ENCODE measurements at regions not wholly inside any gene's neighbourhood (a gene's known extent, or its start where the extent isn't known, plus 50 kb on each side); places are given as distances from the start of the nearest gene placed in this dataset.

- Histone ChIP-seq H4K20me1 (ENCODE audit: insufficient read depth, low read length) (no peaks in the 10 kb centered on the region), H3K9me3 (ENCODE audit: insufficient read depth, low read depth, low read length) (no peaks in the 10 kb centered on the region), H3K4me2 (ENCODE audit: low read length) (no peak overlapping the region), H3K36me3 (ENCODE audit: insufficient read depth, low read length) (no peaks in the 10 kb centered on the region), H3K27me3 (ENCODE audit: insufficient read depth, low read length) (no peaks in the 10 kb centered on the region), H3K27ac (ENCODE audit: low read depth, low read length) (no peak overlapping the region), H2AFZ (ENCODE audit: low read depth, low read length) (no peak overlapping the region), H3K4me1 (ENCODE audit: insufficient read depth, low read length) (no peaks in the 10 kb centered on the region), H3K4me3 (ENCODE audit: insufficient read depth, low read depth, low read length) (no peak overlapping the region), H3K79me2 (ENCODE audit: insufficient read depth, low read length) (no peaks in the 10 kb centered on the region), H3K9ac (ENCODE audit: low read length) (no peak overlapping the region)
- TF ChIP-seq, protein P1, sequence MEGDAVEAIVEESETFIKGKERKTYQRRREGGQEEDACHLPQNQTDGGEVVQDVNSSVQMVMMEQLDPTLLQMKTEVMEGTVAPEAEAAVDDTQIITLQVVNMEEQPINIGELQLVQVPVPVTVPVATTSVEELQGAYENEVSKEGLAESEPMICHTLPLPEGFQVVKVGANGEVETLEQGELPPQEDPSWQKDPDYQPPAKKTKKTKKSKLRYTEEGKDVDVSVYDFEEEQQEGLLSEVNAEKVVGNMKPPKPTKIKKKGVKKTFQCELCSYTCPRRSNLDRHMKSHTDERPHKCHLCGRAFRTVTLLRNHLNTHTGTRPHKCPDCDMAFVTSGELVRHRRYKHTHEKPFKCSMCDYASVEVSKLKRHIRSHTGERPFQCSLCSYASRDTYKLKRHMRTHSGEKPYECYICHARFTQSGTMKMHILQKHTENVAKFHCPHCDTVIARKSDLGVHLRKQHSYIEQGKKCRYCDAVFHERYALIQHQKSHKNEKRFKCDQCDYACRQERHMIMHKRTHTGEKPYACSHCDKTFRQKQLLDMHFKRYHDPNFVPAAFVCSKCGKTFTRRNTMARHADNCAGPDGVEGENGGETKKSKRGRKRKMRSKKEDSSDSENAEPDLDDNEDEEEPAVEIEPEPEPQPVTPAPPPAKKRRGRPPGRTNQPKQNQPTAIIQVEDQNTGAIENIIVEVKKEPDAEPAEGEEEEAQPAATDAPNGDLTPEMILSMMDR (IDR thresholded peaks at IDR 0.05; ENCODE audit: insufficient read depth, low read depth, low read length) = no peak
- TF ChIP-seq EZH2 (IDR thresholded peaks at IDR 0.05; ENCODE audit: insufficient read depth, low read length) = no peak
- Mint-ChIP-seq H3K27me3 (ENCODE audit: low read depth, unreplicated experiment) (peaks cover 72% of the 10 kb centered on the region), H3K4me1 (ENCODE audit: low read depth, unreplicated experiment) (no peaks in the 10 kb centered on the region), H3K9me3 (ENCODE audit: unreplicated experiment) (no peaks in the 10 kb centered on the region), H3K4me3 (ENCODE audit: unreplicated experiment) (no peak overlapping the region), H3K36me3 (ENCODE audit: low read depth, unreplicated experiment) (no peaks in the 10 kb centered on the region), H3K27ac (ENCODE audit: unreplicated experiment) (no peak overlapping the region)
- FAIRE-seq (no peak), DNase-seq (ENCODE audit: low read depth) (no peak)
Measured at GRCh38 chr17:34485999-34486398, 93.4 kb upstream of the TMEM132E start.

DNA sequence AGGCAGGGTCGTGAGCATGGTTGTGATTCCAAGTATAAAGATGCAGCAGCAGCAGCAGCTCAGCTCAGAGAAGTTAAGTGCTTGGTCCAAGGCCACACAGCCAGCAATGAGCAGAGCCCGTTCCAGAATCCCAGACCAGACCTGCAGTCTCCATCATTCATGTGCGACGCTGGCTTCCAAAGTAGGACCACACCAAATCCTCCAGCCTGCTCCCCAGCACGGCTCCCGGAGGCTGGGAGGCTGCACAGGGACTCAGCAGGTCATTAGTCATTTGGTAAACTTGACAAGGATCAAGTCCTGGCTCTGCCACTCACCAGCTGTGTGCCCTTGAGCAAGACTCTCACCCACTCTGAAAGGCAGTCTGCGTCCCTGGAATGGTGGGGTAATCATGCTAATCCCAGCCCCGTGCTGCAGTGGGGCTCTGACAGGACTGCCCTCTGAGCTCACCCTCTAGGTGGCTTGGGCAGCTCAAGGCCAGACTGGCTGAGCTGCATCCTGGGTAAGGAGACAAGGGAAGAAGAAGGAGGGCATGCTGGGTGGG lies 95.1 kb upstream of the TMEM132E start:
- Histone ChIP-seq H3K27me3 (ENCODE audit: insufficient read depth, low read length) (no peaks in the 10 kb centered on the region), H3K4me3 (ENCODE audit: insufficient read depth, low read depth, low read length) (no peak overlapping the region), H3K79me2 (ENCODE audit: insufficient read depth, low read length) (no peaks in the 10 kb centered on the region), H2AFZ (ENCODE audit: low read depth, low read length) (no peak overlapping the region), H3K36me3 (ENCODE audit: insufficient read depth, low read length) (no peaks in the 10 kb centered on the region), H3K4me1 (ENCODE audit: insufficient read depth, low read length) (no peaks in the 10 kb centered on the region), H3K9me3 (ENCODE audit: insufficient read depth, low read depth, low read length) (no peaks in the 10 kb centered on the region), H3K27ac (ENCODE audit: low read depth, low read length) (no peak overlapping the region), H3K9ac (ENCODE audit: low read length) (no peak overlapping the region), H4K20me1 (ENCODE audit: insufficient read depth, low read length) (no peaks in the 10 kb centered on the region), H3K4me2 (ENCODE audit: low read length) (no peak overlapping the region)
- TF ChIP-seq EZH2 (IDR thresholded peaks at IDR 0.05; ENCODE audit: insufficient read depth, low read length) = no peak
- TF ChIP-seq, protein P1 (IDR thresholded peaks at IDR 0.05; ENCODE audit: insufficient read depth, low read depth, low read length) = no peak
- Mint-ChIP-seq H3K27me3 (ENCODE audit: low read depth, unreplicated experiment) (peaks cover 66% of the 10 kb centered on the region), H3K4me3 (ENCODE audit: unreplicated experiment) (no peak overlapping the region), H3K36me3 (ENCODE audit: low read depth, unreplicated experiment) (no peaks in the 10 kb centered on the region), H3K9me3 (ENCODE audit: unreplicated experiment) (no peaks in the 10 kb centered on the region), H3K4me1 (ENCODE audit: low read depth, unreplicated experiment) (no peaks in the 10 kb centered on the region), H3K27ac (ENCODE audit: unreplicated experiment) (no peak overlapping the region)
- DNase-seq (ENCODE audit: low read depth) (no peak), FAIRE-seq (no peak)

DNA sequence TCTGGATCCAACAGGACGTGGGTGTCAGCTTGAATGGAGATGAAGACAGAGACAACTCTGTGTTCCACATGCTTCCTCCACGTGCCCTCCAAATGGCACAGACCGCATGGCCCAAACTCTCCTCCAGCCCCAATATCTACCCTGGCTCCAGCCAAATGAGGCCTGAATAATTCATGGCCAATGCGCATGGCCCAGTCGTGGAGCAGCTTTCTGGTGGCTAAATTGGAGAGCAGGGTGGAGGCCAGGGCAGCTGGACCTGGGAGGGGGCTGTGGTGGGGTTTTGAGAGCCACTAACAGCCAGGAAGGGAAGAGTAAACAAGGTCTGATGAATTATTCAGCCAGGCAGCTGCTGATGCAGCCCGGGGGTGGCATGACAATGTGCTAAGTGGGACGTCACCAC lies 96.7 kb upstream of the TMEM132E start:
- no peak overlapping the region for H3K4me2 ChIP-seq (ENCODE audit: low read length)
- H3K9ac ChIP-seq (ENCODE audit: low read length) = no peak overlapping the region
- no peak for TF ChIP-seq EZH2 (IDR thresholded peaks at IDR 0.05; ENCODE audit: insufficient read depth, low read length)
- TF ChIP-seq, protein P1 (IDR thresholded peaks at IDR 0.05; ENCODE audit: insufficient read depth, low read depth, low read length) = no peak
- no peaks in the 10 kb centered on the region for H3K4me1 ChIP-seq (ENCODE audit: insufficient read depth, low read length)
- H3K27me3 ChIP-seq (ENCODE audit: insufficient read depth, low read length) = no peaks in the 10 kb centered on the region
- H3K4me3 ChIP-seq (ENCODE audit: insufficient read depth, low read depth, low read length) = no peak overlapping the region
- FAIRE-seq (no peak), DNase-seq (ENCODE audit: low read depth) (no peak)
- no peaks in the 10 kb centered on the region for H3K9me3 Mint-ChIP-seq (ENCODE audit: unreplicated experiment)
- H3K4me1 Mint-ChIP-seq (ENCODE audit: low read depth, unreplicated experiment) = no peaks in the 10 kb centered on the region
- no peak overlapping the region for H3K27ac Mint-ChIP-seq (ENCODE audit: unreplicated experiment)
- no peaks in the 10 kb centered on the region for H3K79me2 ChIP-seq (ENCODE audit: insufficient read depth, low read length)
- no peaks in the 10 kb centered on the region for H3K36me3 ChIP-seq (ENCODE audit: insufficient read depth, low read length)
- no peaks in the 10 kb centered on the region for H4K20me1 ChIP-seq (ENCODE audit: insufficient read depth, low read length)
- H3K4me3 Mint-ChIP-seq (ENCODE audit: unreplicated experiment) = no peak overlapping the region
- H3K27ac ChIP-seq (ENCODE audit: low read depth, low read length) = no peak overlapping the region
- H2AFZ ChIP-seq (ENCODE audit: low read depth, low read length) = no peak overlapping the region
- no peaks in the 10 kb centered on the region for H3K36me3 Mint-ChIP-seq (ENCODE audit: low read depth, unreplicated experiment)
- H3K9me3 ChIP-seq (ENCODE audit: insufficient read depth, low read depth, low read length) = no peaks in the 10 kb centered on the region
- peaks cover 56% of the 10 kb centered on the region for H3K27me3 Mint-ChIP-seq (ENCODE audit: low read depth, unreplicated experiment)
